PC-9 (cell line): ENCODE measurements at regions not wholly inside any gene's neighbourhood (a gene's known extent, or its start where the extent isn't known, plus 50 kb on each side); places are given as distances from the start of the nearest gene placed in this dataset.

Experiments used
- EZH2 ChIP-seq: fragments of 200-600 bp; sonication (generic); IDR thresholded peaks from 2 replicates; pipeline ENCODE4 v1.8.0; 2017; ENCODE audit warnings: antibody characterized with exemption, low read depth
- TF ChIP-seq, protein P1 (sequence below): fragments of 200-600 bp; sonication (generic); conservative IDR thresholded peaks from 2 replicates; pipeline ENCODE4 v1.6.1; 2017; ENCODE audit warnings: mixed run types, antibody characterized with exemption, mild to moderate bottlenecking, moderate library complexity

DNA sequence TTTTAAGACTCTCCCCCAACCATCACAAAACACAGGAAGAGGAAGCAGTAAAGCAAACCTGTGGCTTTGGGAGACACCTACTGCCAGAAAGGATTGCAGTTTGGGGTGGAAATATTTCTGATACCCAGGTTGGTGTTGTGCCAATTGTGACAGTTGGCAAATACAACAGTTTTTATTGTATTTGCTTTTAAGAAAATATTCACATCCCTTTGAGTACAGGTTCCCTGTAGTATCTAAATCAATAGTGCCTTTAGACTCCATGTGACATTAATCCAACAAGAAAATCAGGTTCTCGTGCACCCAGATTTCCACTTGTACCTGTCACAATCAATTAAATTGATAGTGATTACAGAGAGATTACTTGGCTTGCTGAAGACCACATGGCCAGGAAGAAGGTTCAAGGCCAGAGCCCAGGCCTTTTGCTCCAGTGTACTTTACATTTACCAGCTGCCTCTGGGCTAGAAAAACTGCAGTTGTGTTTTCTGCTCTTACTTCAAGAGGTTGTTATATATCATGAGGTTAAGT lies 361.2 kb downstream of the ATP23 start:
- TF ChIP-seq, protein P1, sequence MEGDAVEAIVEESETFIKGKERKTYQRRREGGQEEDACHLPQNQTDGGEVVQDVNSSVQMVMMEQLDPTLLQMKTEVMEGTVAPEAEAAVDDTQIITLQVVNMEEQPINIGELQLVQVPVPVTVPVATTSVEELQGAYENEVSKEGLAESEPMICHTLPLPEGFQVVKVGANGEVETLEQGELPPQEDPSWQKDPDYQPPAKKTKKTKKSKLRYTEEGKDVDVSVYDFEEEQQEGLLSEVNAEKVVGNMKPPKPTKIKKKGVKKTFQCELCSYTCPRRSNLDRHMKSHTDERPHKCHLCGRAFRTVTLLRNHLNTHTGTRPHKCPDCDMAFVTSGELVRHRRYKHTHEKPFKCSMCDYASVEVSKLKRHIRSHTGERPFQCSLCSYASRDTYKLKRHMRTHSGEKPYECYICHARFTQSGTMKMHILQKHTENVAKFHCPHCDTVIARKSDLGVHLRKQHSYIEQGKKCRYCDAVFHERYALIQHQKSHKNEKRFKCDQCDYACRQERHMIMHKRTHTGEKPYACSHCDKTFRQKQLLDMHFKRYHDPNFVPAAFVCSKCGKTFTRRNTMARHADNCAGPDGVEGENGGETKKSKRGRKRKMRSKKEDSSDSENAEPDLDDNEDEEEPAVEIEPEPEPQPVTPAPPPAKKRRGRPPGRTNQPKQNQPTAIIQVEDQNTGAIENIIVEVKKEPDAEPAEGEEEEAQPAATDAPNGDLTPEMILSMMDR: no peak
- TF ChIP-seq EZH2: no peak
